ENCODE measurements at regions not wholly inside any gene's neighbourhood (a gene's known extent, or its start where the extent isn't known, plus 50 kb on each side); places are given as distances from the start of the nearest gene placed in this dataset.

- Histone ChIP-seq H3K27ac (replicated peaks in 1 of 4) (no peak overlapping the region), H3K4me3 (no peak overlapping the region), H3K27me3 (peaks cover 0 to 37% (median 0%) of the 10 kb centered on the region in 4 donors), H3K9me3 (no peaks in the 10 kb centered on the region), H3K36me3 (no peaks in the 10 kb centered on the region), H3K4me1 (no peaks in the 10 kb centered on the region)
- DNase-seq (ENCODE audit: extremely low spot score) = no peak
- no peak for TF ChIP-seq CTCF (IDR thresholded peaks at IDR 0.05)
- no peak for TF ChIP-seq POLR2AphosphoS5 (IDR thresholded peaks at IDR 0.05)
- TF ChIP-seq EP300 (IDR thresholded peaks at IDR 0.05) = no peak
- TF ChIP-seq POLR2A (IDR thresholded peaks at IDR 0.05; ENCODE audit: low read depth) = no peak
- intact Hi-C loops (cut with DNase I) = no loop called here
- WGBS = 35% methylated on average over 1 of the region's 1 CpG
Measured at GRCh38 chr20:51210084-51210483, 187.2 kb upstream of the KCNG1 start.

GRCh38 chr20:51208162-51208561, 185.3 kb upstream of the KCNG1 start:
- DNase-seq (ENCODE audit: extremely low spot score) = no peak
- no peaks in the 10 kb centered on the region for H3K36me3 ChIP-seq
- no peak overlapping the region for H3K27ac ChIP-seq (replicated peaks in 1 of 4)
- no peaks in the 10 kb centered on the region for H3K9me3 ChIP-seq
- peaks cover 0 to 35% (median 0%) of the 10 kb centered on the region in 4 donors for H3K27me3 ChIP-seq
- no peak overlapping the region for H3K4me3 ChIP-seq
- TF ChIP-seq POLR2A (IDR thresholded peaks at IDR 0.05; ENCODE audit: low read depth) (no peak), POLR2AphosphoS5 (IDR thresholded peaks at IDR 0.05) (no peak), EP300 (IDR thresholded peaks at IDR 0.05) (no peak), CTCF (IDR thresholded peaks at IDR 0.05) (no peak)
- no peaks in the 10 kb centered on the region for H3K4me1 ChIP-seq
- WGBS = 66% methylated on average over 3 of the region's 3 CpGs
- intact Hi-C loops (cut with DNase I) = no loop called here

- TF ChIP-seq POLR2AphosphoS5 (IDR thresholded peaks at IDR 0.05) (no peak), POLR2A (IDR thresholded peaks at IDR 0.05; ENCODE audit: low read depth) (no peak), CTCF (IDR thresholded peaks at IDR 0.05) (no peak), EP300 (IDR thresholded peaks at IDR 0.05) (no peak)
- intact Hi-C loops (cut with DNase I) = no loop called here
- 73% methylated on average over 5 of the region's 5 CpGs for WGBS
- Histone ChIP-seq H3K4me3 (no peak overlapping the region), H3K4me1 (no peaks in the 10 kb centered on the region), H3K36me3 (no peaks in the 10 kb centered on the region), H3K9me3 (no peaks in the 10 kb centered on the region), H3K27ac (replicated peaks in 1 of 4) (no peak overlapping the region), H3K27me3 (peaks cover 0 to 19% (median 0%) of the 10 kb centered on the region in 4 donors)
- no peak for DNase-seq (ENCODE audit: extremely low spot score)
Measured at GRCh38 chr20:51206032-51206662, 183.2 kb upstream of the KCNG1 start.

- H3K4me1 ChIP-seq = no peaks in the 10 kb centered on the region
- peaks cover 0 to 13% (median 0%) of the 10 kb centered on the region in 4 donors for H3K27me3 ChIP-seq
- intact Hi-C loops (cut with DNase I) = no loop called here
- DNase-seq (ENCODE audit: extremely low spot score) = no peak
- no peaks in the 10 kb centered on the region for H3K36me3 ChIP-seq
- TF ChIP-seq POLR2A (IDR thresholded peaks at IDR 0.05; ENCODE audit: low read depth) = no peak
- no peak overlapping the region for H3K4me3 ChIP-seq
- H3K27ac ChIP-seq (replicated peaks in 1 of 4) = no peak overlapping the region
- H3K9me3 ChIP-seq = no peaks in the 10 kb centered on the region
- 82% methylated on average over 1 of the region's 1 CpG for WGBS
Measured at GRCh38 chr20:51204794-51205193, 181.9 kb upstream of the KCNG1 start.

- intact Hi-C loops (cut with DNase I) = no loop called here
- WGBS = 64% methylated on average over 3 of the region's 3 CpGs
- H3K27ac ChIP-seq (replicated peaks in 1 of 4) = no peak overlapping the region
- no peak for TF ChIP-seq CTCF (IDR thresholded peaks at IDR 0.05)
- no peak for TF ChIP-seq EP300 (IDR thresholded peaks at IDR 0.05)
- TF ChIP-seq POLR2A (IDR thresholded peaks at IDR 0.05; ENCODE audit: low read depth) = no peak
- TF ChIP-seq POLR2AphosphoS5 (IDR thresholded peaks at IDR 0.05) = no peak
- H3K36me3 ChIP-seq = no peaks in the 10 kb centered on the region
- no peaks in the 10 kb centered on the region for H3K4me1 ChIP-seq
- no peaks in the 10 kb centered on the region for H3K9me3 ChIP-seq
- DNase-seq (ENCODE audit: extremely low spot score) = no peak
- no peak overlapping the region for H3K4me3 ChIP-seq
- peaks cover 0 to 12% (median 0%) of the 10 kb centered on the region in 4 donors for H3K27me3 ChIP-seq
Measured at GRCh38 chr20:51204051-51204715, 181.3 kb upstream of the KCNG1 start.

Measured in esophagus muscularis mucosa (tissue), 4 donors.